ENCODE measurements at regions not wholly inside any gene's neighbourhood (a gene's known extent, or its start where the extent isn't known, plus 50 kb on each side); places are given as distances from the start of the nearest gene placed in this dataset.

DNA sequence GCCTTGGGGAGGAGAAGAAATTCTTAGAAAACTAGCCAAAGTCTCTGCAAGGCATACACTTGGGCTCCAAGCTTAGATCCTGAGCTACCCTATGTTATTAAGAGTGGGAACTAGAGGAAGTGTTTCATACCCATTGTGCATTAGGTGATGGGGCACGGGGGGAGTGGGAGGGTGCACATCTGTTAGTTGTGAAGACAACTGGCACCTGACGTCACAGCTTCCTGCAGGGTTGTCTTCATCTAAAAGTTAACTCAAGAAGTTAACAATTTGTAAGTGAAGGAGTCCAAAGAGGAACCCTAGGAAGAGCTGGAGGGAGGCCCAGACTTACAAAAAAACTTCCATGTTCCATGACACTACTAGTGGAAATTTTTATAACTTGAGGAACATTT, 158.1 kb downstream of the ADRA2A start:
- TF ChIP-seq, protein P1, sequence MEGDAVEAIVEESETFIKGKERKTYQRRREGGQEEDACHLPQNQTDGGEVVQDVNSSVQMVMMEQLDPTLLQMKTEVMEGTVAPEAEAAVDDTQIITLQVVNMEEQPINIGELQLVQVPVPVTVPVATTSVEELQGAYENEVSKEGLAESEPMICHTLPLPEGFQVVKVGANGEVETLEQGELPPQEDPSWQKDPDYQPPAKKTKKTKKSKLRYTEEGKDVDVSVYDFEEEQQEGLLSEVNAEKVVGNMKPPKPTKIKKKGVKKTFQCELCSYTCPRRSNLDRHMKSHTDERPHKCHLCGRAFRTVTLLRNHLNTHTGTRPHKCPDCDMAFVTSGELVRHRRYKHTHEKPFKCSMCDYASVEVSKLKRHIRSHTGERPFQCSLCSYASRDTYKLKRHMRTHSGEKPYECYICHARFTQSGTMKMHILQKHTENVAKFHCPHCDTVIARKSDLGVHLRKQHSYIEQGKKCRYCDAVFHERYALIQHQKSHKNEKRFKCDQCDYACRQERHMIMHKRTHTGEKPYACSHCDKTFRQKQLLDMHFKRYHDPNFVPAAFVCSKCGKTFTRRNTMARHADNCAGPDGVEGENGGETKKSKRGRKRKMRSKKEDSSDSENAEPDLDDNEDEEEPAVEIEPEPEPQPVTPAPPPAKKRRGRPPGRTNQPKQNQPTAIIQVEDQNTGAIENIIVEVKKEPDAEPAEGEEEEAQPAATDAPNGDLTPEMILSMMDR (conservative IDR thresholded peaks at IDR 0.05; ENCODE audit: low read length) = no peak
- no peak for TF ChIP-seq EZH2phosphoT487 (IDR thresholded peaks at IDR 0.05; ENCODE audit: borderline replicate concordance)

All from Loucy (cell line).